ENCODE measurements at regions not wholly inside any gene's neighbourhood (a gene's known extent, or its start where the extent isn't known, plus 50 kb on each side); places are given as distances from the start of the nearest gene placed in this dataset.

- TF ChIP-seq CTCF (conservative IDR thresholded peaks at IDR 0.05 in 1 of 2, IDR thresholded peaks at IDR 0.05 in 1 of 2; ENCODE audit: low read depth in 1 of 2, low read length in 2 of 2) (no peak), EZH2 (IDR thresholded peaks at IDR 0.05; ENCODE audit: low read length, missing control alignments) (no peak)
These were observed 262.5 kb upstream of the CHD1 start for GRCh38 chr5:99191206-99191745.

Measured in fibroblast of lung (primary cell).